DND-41 (cell line): ENCODE measurements at regions not wholly inside any gene's neighbourhood (a gene's known extent, or its start where the extent isn't known, plus 50 kb on each side); places are given as distances from the start of the nearest gene placed in this dataset.
"Not testable (repeated sequence)": the region's sequence is repeated elsewhere in the genome, so short reads cannot be mapped to it uniquely, and the experiment has no call there.

Experiments
- EZH2 ChIP-seq: IDR thresholded peaks from 3 replicates; pipeline ENCODE4 v1.6.1; 2012; ENCODE audit warnings: borderline replicate concordance, low read depth, mild to moderate bottlenecking, moderate library complexity, low read length, inconsistent platforms; ENCODE audit not compliant: severe bottlenecking
- TF ChIP-seq, protein P1 (sequence below): IDR thresholded peaks from 2 replicates; pipeline ENCODE4 v1.5.1; 2012; ENCODE audit warnings: borderline replicate concordance, low read length, moderate library complexity, mild to moderate bottlenecking; ENCODE audit not compliant: poor library complexity, severe bottlenecking; ENCODE audit errors: extremely low read depth

GRCh38 chr11:39333006-39333405, 2126.4 kb downstream of the LRRC4C start:
- TF ChIP-seq, protein P1, sequence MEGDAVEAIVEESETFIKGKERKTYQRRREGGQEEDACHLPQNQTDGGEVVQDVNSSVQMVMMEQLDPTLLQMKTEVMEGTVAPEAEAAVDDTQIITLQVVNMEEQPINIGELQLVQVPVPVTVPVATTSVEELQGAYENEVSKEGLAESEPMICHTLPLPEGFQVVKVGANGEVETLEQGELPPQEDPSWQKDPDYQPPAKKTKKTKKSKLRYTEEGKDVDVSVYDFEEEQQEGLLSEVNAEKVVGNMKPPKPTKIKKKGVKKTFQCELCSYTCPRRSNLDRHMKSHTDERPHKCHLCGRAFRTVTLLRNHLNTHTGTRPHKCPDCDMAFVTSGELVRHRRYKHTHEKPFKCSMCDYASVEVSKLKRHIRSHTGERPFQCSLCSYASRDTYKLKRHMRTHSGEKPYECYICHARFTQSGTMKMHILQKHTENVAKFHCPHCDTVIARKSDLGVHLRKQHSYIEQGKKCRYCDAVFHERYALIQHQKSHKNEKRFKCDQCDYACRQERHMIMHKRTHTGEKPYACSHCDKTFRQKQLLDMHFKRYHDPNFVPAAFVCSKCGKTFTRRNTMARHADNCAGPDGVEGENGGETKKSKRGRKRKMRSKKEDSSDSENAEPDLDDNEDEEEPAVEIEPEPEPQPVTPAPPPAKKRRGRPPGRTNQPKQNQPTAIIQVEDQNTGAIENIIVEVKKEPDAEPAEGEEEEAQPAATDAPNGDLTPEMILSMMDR = not testable (repeated sequence)
- not testable (repeated sequence) for TF ChIP-seq EZH2
